ENCODE measurements at regions not wholly inside any gene's neighbourhood (a gene's known extent, or its start where the extent isn't known, plus 50 kb on each side); places are given as distances from the start of the nearest gene placed in this dataset.
A peak's percentile ranks its signal among the peaks of the same experiment; 100 is the strongest.

- Histone ChIP-seq H3K4me3 (no peak overlapping the region), H3K9me3 (no peaks in the 10 kb centered on the region), H3K36me3 (no peaks in the 10 kb centered on the region), H3K27ac (no peak overlapping the region), H3K4me1 (no peaks in the 10 kb centered on the region), H3K27me3 (no peaks in the 10 kb centered on the region)
- WGBS, 2 donors: 80 to 81% methylated on average over 6 of the region's 6 CpGs
- intact Hi-C loops (cut with DNase I): no loop called here
- ATAC-seq (no peak), FAIRE-seq (no peak), DNase-seq (no peak)
- TF ChIP-seq CTCF (IDR thresholded peaks at IDR 0.05): no peak
Measured at GRCh38 chr10:52679117-52679516, 93.5 kb downstream of the MBL2 start.

- Histone ChIP-seq H3K27me3 (no peaks in the 10 kb centered on the region), H3K4me3 (no peak overlapping the region), H3K9me3 (no peaks in the 10 kb centered on the region), H3K27ac (no peak overlapping the region), H3K4me1 (no peaks in the 10 kb centered on the region), H3K36me3 (no peaks in the 10 kb centered on the region)
- peak in 1 of 6 donors; percentile 16 for DNase-seq
- no peak for FAIRE-seq
- TF ChIP-seq CTCF (IDR thresholded peaks at IDR 0.05): no peak
- intact Hi-C loops (cut with DNase I): no loop called here
- peak in 3 of 4 donors; percentile 30 to 81 (median 42) for ATAC-seq
- WGBS, 2 donors: 6 to 7% methylated on average over 1 of the region's 1 CpG
Measured at GRCh38 chr10:52682766-52683165, 89.8 kb downstream of the MBL2 start.

GRCh38 chr10:52683776-52684175 is 88.8 kb downstream of the MBL2 start:
- TF ChIP-seq CTCF (IDR thresholded peaks at IDR 0.05): no peak
- Histone ChIP-seq H3K36me3 (no peaks in the 10 kb centered on the region), H3K27ac (no peak overlapping the region), H3K27me3 (no peaks in the 10 kb centered on the region), H3K9me3 (no peaks in the 10 kb centered on the region), H3K4me3 (no peak overlapping the region), H3K4me1 (no peaks in the 10 kb centered on the region)
- FAIRE-seq (no peak), DNase-seq (no peak), ATAC-seq (no peak)
- intact Hi-C loops (cut with DNase I): no loop called here
- WGBS, 2 donors: 89 to 92% methylated on average over 2 of the region's 2 CpGs

- no peak for ATAC-seq
- H3K9me3 ChIP-seq: no peaks in the 10 kb centered on the region
- intact Hi-C loops (cut with DNase I): no loop called here
- no peak overlapping the region for H3K4me3 ChIP-seq
- no peaks in the 10 kb centered on the region for H3K27me3 ChIP-seq
- no peaks in the 10 kb centered on the region for H3K4me1 ChIP-seq
- DNase-seq: no peak
- no peaks in the 10 kb centered on the region for H3K36me3 ChIP-seq
- no peak for TF ChIP-seq CTCF (IDR thresholded peaks at IDR 0.05)
- 79 to 88% methylated on average over 6 of the region's 6 CpGs for WGBS, 2 donors
- no peak for FAIRE-seq
- no peak overlapping the region for H3K27ac ChIP-seq
Measured at GRCh38 chr10:52688899-52689298, 83.7 kb downstream of the MBL2 start.

- no peaks in the 10 kb centered on the region for H3K4me1 ChIP-seq
- no peak overlapping the region for H3K4me3 ChIP-seq
- H3K36me3 ChIP-seq: no peaks in the 10 kb centered on the region
- FAIRE-seq: no peak
- no peaks in the 10 kb centered on the region for H3K27me3 ChIP-seq
- WGBS, 2 donors: 88 to 90% methylated on average over 6 of the region's 6 CpGs
- intact Hi-C loops (cut with DNase I): no loop called here
- no peak for ATAC-seq
- no peak overlapping the region for H3K27ac ChIP-seq
- no peak for DNase-seq
- TF ChIP-seq CTCF (IDR thresholded peaks at IDR 0.05): no peak
- no peaks in the 10 kb centered on the region for H3K9me3 ChIP-seq
Measured at GRCh38 chr10:52696232-52696631, 76.4 kb downstream of the MBL2 start.

Data from pancreas (tissue), 10 donors.